ENCODE measurements at regions not wholly inside any gene's neighbourhood (a gene's known extent, or its start where the extent isn't known, plus 50 kb on each side); places are given as distances from the start of the nearest gene placed in this dataset.
"Not testable (repeated sequence)": the region's sequence is repeated elsewhere in the genome, so short reads cannot be mapped to it uniquely, and the experiment has no call there.

- DNase-seq: no peak
Observed at GRCh38 chr14:65975865-65976264, 510.3 kb upstream of the CCDC196 start.

- DNase-seq: no peak
Observed at GRCh38 chr14:65976761-65977404, 509.3 kb upstream of the CCDC196 start.

- DNase-seq: no peak
Observed at GRCh38 chr14:65981192-65981843, 504.9 kb upstream of the CCDC196 start.

GRCh38 chr14:65986041-65986440 lies 500.1 kb upstream of the CCDC196 start:
- no peak for DNase-seq

GRCh38 chr14:65989981-65990380 lies 496.2 kb upstream of the CCDC196 start:
- no peak for DNase-seq

GRCh38 chr14:65991104-65991503 lies 495.1 kb upstream of the CCDC196 start:
- DNase-seq: no peak

GRCh38 chr14:65991935-65992334 lies 494.2 kb upstream of the CCDC196 start:
- DNase-seq: not testable (repeated sequence)

GRCh38 chr14:65993103-65993502 lies 493.1 kb upstream of the CCDC196 start:
- no peak for DNase-seq

- DNase-seq: no peak
Observed at GRCh38 chr14:65993996-65994395, 492.2 kb upstream of the CCDC196 start.

GRCh38 chr14:65997347-65997746 lies 488.8 kb upstream of the CCDC196 start:
- DNase-seq: no peak

GRCh38 chr14:65999865-66000264 lies 486.3 kb upstream of the CCDC196 start:
- DNase-seq: no peak

- no peak for DNase-seq
Observed at GRCh38 chr14:66000766-66001165, 485.4 kb upstream of the CCDC196 start.

GRCh38 chr14:66001356-66001755 lies 484.8 kb upstream of the CCDC196 start:
- DNase-seq: no peak

GRCh38 chr14:66003082-66003730 lies 483.0 kb upstream of the CCDC196 start:
- no peak for DNase-seq

GRCh38 chr14:66005900-66006434 lies 480.2 kb upstream of the CCDC196 start:
- DNase-seq: no peak

- no peak for DNase-seq
Observed at GRCh38 chr14:66008631-66009030, 477.5 kb upstream of the CCDC196 start.

GRCh38 chr14:66009089-66009488 lies 477.1 kb upstream of the CCDC196 start:
- DNase-seq: peak; percentile 69

- no peak for DNase-seq
Observed at GRCh38 chr14:66010695-66011094, 475.5 kb upstream of the CCDC196 start.

GRCh38 chr14:66011855-66012254 lies 474.3 kb upstream of the CCDC196 start:
- no peak for DNase-seq

GRCh38 chr14:66013607-66014006 lies 472.6 kb upstream of the CCDC196 start:
- not testable (repeated sequence) for DNase-seq

GRCh38 chr14:66015071-66015780 lies 470.9 kb upstream of the CCDC196 start:
- DNase-seq: no peak

- no peak for DNase-seq
Observed at GRCh38 chr14:66017927-66018326, 468.2 kb upstream of the CCDC196 start.

GRCh38 chr14:66022526-66022925 lies 463.6 kb upstream of the CCDC196 start:
- no peak for DNase-seq
